ENCODE measurements at regions not wholly inside any gene's neighbourhood (a gene's known extent, or its start where the extent isn't known, plus 50 kb on each side); places are given as distances from the start of the nearest gene placed in this dataset.

- no peaks in the 10 kb centered on the region for H3K36me3 ChIP-seq (ENCODE audit: insufficient read depth)
- no peak overlapping the region for H3K4me2 ChIP-seq
- no peak overlapping the region for H3K4me3 ChIP-seq
- DNase-seq (ENCODE audit: low spot score) (no peak), ATAC-seq (no peak)
- no peaks in the 10 kb centered on the region for H3F3A ChIP-seq (replicated peaks; ENCODE audit: low read depth)
- H3K4me1 ChIP-seq (ENCODE audit: insufficient read depth) = no peaks in the 10 kb centered on the region
- H2AFZ ChIP-seq = no peak overlapping the region
- H3K27ac ChIP-seq (ENCODE audit: low read depth) = no peak overlapping the region
- H3K9me2 ChIP-seq (ENCODE audit: insufficient read depth) = no peaks in the 10 kb centered on the region
- H3K36me3 Mint-ChIP-seq (ENCODE audit: low read depth) = no peaks in the 10 kb centered on the region
- TF ChIP-seq ETS1 (IDR thresholded peaks at IDR 0.05) (no peak), NANOG (IDR thresholded peaks at IDR 0.05; ENCODE audit: borderline replicate concordance) (no peak), ZNF462 (CRISPR knock-in tag; IDR thresholded peaks at IDR 0.05) (no peak), CREB1 (CRISPR knock-in tag; IDR thresholded peaks at IDR 0.05; ENCODE audit: low read depth) (no peak), STAT1 (IDR thresholded peaks at IDR 0.05; ENCODE audit: unreplicated experiment) (no peak), ZNF114 (CRISPR knock-in tag; IDR thresholded peaks at IDR 0.05) (no peak), EZH2phosphoT487 (IDR thresholded peaks at IDR 0.05; ENCODE audit: unreplicated experiment) (no peak), REST (IDR thresholded peaks at IDR 0.05; ENCODE audit: unreplicated experiment) (no peak), CTCF (conservative IDR thresholded peaks at IDR 0.05; ENCODE audit: low read depth in 2 of 2) (no peak), POLR2AphosphoS5 (IDR thresholded peaks at IDR 0.05; ENCODE audit: low read depth) (no peak), ZNF331 (CRISPR knock-in tag; IDR thresholded peaks at IDR 0.05; ENCODE audit: low read depth) (no peak), EZH2 (IDR thresholded peaks at IDR 0.05; ENCODE audit: low read depth, unreplicated experiment) (no peak), JUNB (IDR thresholded peaks at IDR 0.05; ENCODE audit: unreplicated experiment) (no peak)
- no peaks in the 10 kb centered on the region for H3K4me1 Mint-ChIP-seq
- no peaks in the 10 kb centered on the region for H3K79me2 ChIP-seq (replicated peaks; ENCODE audit: insufficient read depth)
- no peaks in the 10 kb centered on the region for H3K27me3 ChIP-seq (ENCODE audit: insufficient read depth)
- H3K27me3 Mint-ChIP-seq (ENCODE audit: insufficient read depth, low read depth, poor library complexity) = no peaks in the 10 kb centered on the region
- no peak overlapping the region; the same call in 1 of the 2 replicates for H3K27ac Mint-ChIP-seq
- no peaks in the 10 kb centered on the region for H4K20me1 ChIP-seq (replicated peaks; ENCODE audit: insufficient read depth)
- no peak overlapping the region for H3K4me3 Mint-ChIP-seq
- no peaks in the 10 kb centered on the region for H3K9me3 Mint-ChIP-seq
These were observed 515.3 kb downstream of the JRKL start for GRCh38 chr11:96905143-96905542.

Measured in GM23338 (cell line).